C4-2B (cell line): ENCODE measurements at regions not wholly inside any gene's neighbourhood (a gene's known extent, or its start where the extent isn't known, plus 50 kb on each side); places are given as distances from the start of the nearest gene placed in this dataset.

Source experiments
- H3K27ac ChIP-seq: fragments of 450-650 bp; 2 replicates; pipeline ENCODE4 v1.5.1; 2017
- ZFX ChIP-seq: fragments of 450-650 bp; IDR thresholded peaks from 2 replicates; pipeline ENCODE4 v1.6.1; 2017
- TF ChIP-seq, protein P1 (sequence below): fragments of 450-650 bp; conservative IDR thresholded peaks from 2 replicates; pipeline ENCODE4 v1.5.1; 2017; ENCODE audit warnings: mild to moderate bottlenecking

DNA sequence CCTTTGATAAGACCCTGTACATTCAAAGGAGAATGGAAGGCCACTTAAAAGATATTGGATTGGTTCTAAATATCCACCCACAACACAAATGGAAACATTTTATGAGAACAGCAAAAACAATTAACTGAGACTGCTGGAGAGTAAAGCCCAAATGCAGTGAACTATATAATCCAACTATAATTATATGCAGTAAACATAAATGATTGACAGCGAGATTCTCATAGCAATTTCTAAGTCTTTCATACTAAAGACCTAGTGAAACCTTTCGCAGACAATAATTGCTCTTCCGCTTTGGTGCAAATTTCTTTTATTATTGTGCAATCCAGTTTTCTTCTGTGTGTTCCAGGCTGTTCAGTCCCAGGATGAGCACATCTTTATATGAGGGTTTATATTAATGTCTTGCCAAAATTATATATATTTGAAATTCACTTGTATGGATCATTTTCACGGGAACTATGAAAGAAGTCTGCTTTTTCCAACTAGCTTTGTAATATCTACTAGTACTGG, 190.9 kb downstream of the ST6GAL2 start:
- H3K27ac ChIP-seq: no peak overlapping the region
- TF ChIP-seq, protein P1, sequence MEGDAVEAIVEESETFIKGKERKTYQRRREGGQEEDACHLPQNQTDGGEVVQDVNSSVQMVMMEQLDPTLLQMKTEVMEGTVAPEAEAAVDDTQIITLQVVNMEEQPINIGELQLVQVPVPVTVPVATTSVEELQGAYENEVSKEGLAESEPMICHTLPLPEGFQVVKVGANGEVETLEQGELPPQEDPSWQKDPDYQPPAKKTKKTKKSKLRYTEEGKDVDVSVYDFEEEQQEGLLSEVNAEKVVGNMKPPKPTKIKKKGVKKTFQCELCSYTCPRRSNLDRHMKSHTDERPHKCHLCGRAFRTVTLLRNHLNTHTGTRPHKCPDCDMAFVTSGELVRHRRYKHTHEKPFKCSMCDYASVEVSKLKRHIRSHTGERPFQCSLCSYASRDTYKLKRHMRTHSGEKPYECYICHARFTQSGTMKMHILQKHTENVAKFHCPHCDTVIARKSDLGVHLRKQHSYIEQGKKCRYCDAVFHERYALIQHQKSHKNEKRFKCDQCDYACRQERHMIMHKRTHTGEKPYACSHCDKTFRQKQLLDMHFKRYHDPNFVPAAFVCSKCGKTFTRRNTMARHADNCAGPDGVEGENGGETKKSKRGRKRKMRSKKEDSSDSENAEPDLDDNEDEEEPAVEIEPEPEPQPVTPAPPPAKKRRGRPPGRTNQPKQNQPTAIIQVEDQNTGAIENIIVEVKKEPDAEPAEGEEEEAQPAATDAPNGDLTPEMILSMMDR: no peak
- no peak for TF ChIP-seq ZFX

- no peak overlapping the region for H3K27ac ChIP-seq
- TF ChIP-seq ZFX: no peak
- TF ChIP-seq, protein P1: no peak
Observed at GRCh38 chr2:106695919-106696318, 190.0 kb downstream of the ST6GAL2 start.

- H3K27ac ChIP-seq: no peak overlapping the region
- TF ChIP-seq, protein P1: no peak
- no peak for TF ChIP-seq ZFX
Observed at GRCh38 chr2:106700616-106701015, 185.4 kb downstream of the ST6GAL2 start.

DNA sequence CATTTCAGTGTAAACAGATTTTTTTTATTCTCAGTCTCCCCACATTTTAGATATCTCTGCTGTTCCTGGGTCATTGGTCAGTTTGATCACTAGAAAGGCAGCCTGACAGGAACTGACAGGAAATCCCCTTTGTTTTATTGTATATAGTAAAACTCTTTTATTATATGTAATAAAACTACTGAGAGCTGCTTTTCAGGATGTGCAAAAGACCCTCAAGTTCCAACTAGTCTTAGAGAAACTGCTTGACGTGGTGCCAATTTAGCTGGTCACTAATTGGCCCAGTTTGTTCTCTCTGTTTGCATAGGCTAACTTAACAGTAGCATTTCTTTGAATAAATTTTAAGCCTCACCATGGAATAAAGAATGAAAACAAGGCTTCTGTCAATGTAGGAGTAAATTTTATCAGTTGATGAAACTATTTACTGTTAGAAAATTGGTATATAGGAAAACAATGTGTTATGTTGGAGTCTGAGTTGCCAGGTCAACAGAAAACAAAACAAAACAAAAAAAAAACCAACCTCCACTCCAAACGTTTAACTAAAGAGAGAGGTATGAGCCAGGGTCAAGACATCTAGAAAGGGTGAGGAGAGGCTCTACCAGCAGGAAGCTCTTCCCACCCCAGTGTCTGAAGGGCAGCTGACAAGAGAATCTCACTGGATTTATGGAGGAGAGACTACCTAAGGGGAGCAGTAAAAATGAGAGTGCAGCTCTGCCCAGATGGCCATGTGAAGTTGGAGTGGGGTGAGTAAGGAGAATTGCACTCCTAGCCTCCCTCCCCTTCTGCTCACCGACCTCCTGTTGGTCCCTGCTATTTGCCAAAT, 184.6 kb downstream of the ST6GAL2 start:
- no peak for TF ChIP-seq ZFX
- TF ChIP-seq, protein P1: no peak
- no peak overlapping the region for H3K27ac ChIP-seq

DNA sequence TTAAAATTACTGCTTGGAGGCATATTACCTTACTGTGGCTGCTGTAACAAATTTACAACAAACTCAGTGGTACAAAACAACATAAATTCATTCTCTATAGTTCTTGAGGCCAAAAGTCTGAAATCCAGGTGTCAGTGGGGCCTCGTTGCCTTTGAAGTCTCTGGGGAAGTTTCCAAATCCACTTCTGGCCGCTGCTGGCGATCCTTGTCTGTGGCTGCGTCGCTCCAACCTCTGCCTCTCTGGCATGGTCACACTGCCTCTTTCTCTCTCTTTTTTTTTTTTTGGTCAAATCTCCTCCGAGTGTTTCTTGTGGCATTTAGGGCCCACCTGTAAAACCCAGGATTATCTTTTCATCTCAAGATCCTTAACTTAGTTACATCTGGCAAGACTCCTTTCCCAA, 182.8 kb downstream of the ST6GAL2 start:
- TF ChIP-seq, protein P1: no peak
- no peak for TF ChIP-seq ZFX
- no peak overlapping the region for H3K27ac ChIP-seq

DNA sequence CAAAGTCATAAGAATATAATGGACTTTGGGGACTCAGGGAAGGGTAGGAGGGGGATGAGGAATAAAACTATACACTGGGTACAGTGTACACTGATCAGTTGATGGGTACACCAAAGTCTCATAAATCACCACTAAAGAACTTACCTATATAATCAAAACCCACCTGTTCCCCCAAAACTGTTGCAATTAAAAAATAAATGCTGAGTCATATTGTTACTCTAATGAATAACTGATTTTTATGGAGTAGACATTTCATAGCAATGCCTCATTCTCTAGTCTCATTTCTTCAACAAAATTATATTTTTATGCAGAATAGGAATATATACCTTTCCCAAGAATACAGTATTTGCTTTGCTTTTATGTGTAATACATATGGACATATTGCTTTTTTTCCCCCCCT, 181.2 kb downstream of the ST6GAL2 start:
- H3K27ac ChIP-seq: no peak overlapping the region
- TF ChIP-seq ZFX: no peak
- TF ChIP-seq, protein P1: no peak

GRCh38 chr2:106705877-106706276, 180.1 kb downstream of the ST6GAL2 start:
- H3K27ac ChIP-seq: no peak overlapping the region
- TF ChIP-seq ZFX: no peak
- TF ChIP-seq, protein P1: no peak
